Neural progenitor cell (in vitro differentiated cells): ENCODE measurements at regions not wholly inside any gene's neighbourhood (a gene's known extent, or its start where the extent isn't known, plus 50 kb on each side); places are given as distances from the start of the nearest gene placed in this dataset.

Experiments used
- CTCF ChIP-seq: fragments of 200-600 bp; sonication (generic); IDR thresholded peaks from 2 replicates; pipeline ENCODE4 v1.5.1; 2017; ENCODE audit warnings: antibody characterized with exemption, mild to moderate bottlenecking
- EZH2 ChIP-seq: fragments of 200-600 bp; sonication (generic); IDR thresholded peaks from 2 replicates; pipeline ENCODE4 v1.6.1; 2017; ENCODE audit warnings: antibody characterized with exemption, mild to moderate bottlenecking, moderate library complexity
- EZH2phosphoT487 ChIP-seq: fragments of 200-600 bp; sonication (generic); IDR thresholded peaks from 2 replicates; pipeline ENCODE4 v1.6.1; 2017; ENCODE audit warnings: antibody characterized with exemption

DNA sequence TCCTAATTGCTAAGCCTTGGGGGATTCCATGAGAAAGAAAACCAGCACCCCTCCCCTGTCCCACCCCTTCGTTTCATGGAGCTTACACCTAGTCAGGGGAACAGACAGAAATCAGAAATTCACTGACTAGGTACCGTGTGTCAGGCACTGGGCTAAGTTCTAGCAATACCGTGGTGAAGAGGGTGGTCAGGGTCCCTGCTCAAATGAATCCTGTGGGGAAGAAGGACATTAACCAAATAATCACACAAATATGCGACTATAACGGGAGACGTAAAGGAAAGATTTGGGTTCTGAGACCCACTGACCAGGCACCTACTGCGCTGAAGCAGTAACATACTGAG, 65.1 kb upstream of the TOP1 start:
- TF ChIP-seq CTCF = no peak
- no peak for TF ChIP-seq EZH2
- no peak for TF ChIP-seq EZH2phosphoT487
